Peyer's patch (tissue), 4 donors: ENCODE measurements at regions not wholly inside any gene's neighbourhood (a gene's known extent, or its start where the extent isn't known, plus 50 kb on each side); places are given as distances from the start of the nearest gene placed in this dataset.

ENCODE experiments used
- CTCF ChIP-seq, 6 experiments: fragments of 450-650 bp in 4 of 6; fragments of 200-600 bp in 2 of 6; sonication (generic) in 1 of 6; IDR thresholded peaks; one replicate each; pipeline ENCODE4 v1.5.1; 2017 to 2019; ENCODE audit warnings: antibody characterized with exemption in 6 of 6, mild to moderate bottlenecking in 3 of 6, moderate library complexity in 1 of 6
- POLR2A ChIP-seq, 2 donors: fragments of 450-650 bp; IDR thresholded peaks; one replicate each; pipeline ENCODE4 v1.5.1; 2017; ENCODE audit warnings: antibody characterized with exemption in 2 of 2, mild to moderate bottlenecking in 2 of 2, moderate library complexity in 2 of 2

DNA sequence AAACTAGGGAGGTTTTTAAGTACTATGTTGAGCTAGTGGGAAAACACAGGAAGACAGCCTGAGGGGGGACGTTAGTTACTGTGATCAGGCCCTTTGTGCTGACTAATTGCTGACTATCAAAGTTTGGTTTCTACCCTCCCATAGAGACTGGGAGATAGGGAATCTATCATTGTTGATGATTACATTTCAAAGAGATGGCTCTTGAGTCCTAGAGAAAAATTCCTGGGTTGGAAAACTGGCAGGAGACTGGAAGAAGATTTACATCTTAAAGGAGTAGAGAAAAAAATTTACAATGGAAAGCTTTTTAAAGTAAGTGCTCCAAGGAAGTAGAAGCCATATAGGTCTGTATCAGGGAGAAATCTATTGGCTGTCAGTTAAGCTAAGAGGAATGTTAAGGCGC lies 522.0 kb upstream of the KLHL1 start:
- TF ChIP-seq POLR2A (IDR thresholded peaks at IDR 0.05) (no peak), CTCF (IDR thresholded peaks at IDR 0.05) (no peak)
